ENCODE measurements at regions not wholly inside any gene's neighbourhood (a gene's known extent, or its start where the extent isn't known, plus 50 kb on each side); places are given as distances from the start of the nearest gene placed in this dataset.

DNA sequence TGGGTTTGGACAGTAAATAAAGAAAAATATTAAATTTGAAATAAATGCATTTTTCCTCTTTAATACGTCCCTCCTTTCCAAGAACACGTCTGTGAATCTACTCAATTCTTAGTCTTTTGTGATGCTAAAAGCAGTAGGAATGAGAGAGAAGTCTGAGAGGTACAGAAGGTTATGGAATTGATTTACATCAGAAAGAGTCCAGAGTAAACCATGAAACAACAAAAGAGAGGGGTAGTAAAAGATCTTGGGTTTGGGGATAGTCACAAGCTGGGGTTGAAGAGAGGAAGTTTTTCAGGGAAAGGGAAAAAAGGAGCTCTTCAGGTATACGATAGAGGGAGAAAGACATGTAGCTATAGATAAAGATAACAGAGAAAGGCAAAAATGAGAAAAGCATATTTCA, 215.4 kb downstream of the RAB28 start:
- TF ChIP-seq, protein P1, sequence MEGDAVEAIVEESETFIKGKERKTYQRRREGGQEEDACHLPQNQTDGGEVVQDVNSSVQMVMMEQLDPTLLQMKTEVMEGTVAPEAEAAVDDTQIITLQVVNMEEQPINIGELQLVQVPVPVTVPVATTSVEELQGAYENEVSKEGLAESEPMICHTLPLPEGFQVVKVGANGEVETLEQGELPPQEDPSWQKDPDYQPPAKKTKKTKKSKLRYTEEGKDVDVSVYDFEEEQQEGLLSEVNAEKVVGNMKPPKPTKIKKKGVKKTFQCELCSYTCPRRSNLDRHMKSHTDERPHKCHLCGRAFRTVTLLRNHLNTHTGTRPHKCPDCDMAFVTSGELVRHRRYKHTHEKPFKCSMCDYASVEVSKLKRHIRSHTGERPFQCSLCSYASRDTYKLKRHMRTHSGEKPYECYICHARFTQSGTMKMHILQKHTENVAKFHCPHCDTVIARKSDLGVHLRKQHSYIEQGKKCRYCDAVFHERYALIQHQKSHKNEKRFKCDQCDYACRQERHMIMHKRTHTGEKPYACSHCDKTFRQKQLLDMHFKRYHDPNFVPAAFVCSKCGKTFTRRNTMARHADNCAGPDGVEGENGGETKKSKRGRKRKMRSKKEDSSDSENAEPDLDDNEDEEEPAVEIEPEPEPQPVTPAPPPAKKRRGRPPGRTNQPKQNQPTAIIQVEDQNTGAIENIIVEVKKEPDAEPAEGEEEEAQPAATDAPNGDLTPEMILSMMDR (IDR thresholded peaks at IDR 0.05), result no peak
- no peak for TF ChIP-seq ZFX (IDR thresholded peaks at IDR 0.05; ENCODE audit: borderline replicate concordance)
